ENCODE measurements at regions not wholly inside any gene's neighbourhood (a gene's known extent, or its start where the extent isn't known, plus 50 kb on each side); places are given as distances from the start of the nearest gene placed in this dataset.
"Not testable (repeated sequence)": the region's sequence is repeated elsewhere in the genome, so short reads cannot be mapped to it uniquely, and the experiment has no call there.

- peak; percentile 0 for DNase-seq (ENCODE audit: low spot score)
- no peak for FAIRE-seq
Measured at GRCh38 chrX:25810202-25810601, 327.9 kb upstream of the MAGEB18 start.

- DNase-seq (ENCODE audit: low spot score), result no peak
- no peak for FAIRE-seq
Measured at GRCh38 chrX:25819879-25820278, 318.3 kb upstream of the MAGEB18 start.

GRCh38 chrX:25851141-25851540 lies 287.0 kb upstream of the MAGEB18 start:
- FAIRE-seq, result no peak

GRCh38 chrX:25853002-25853479 lies 285.1 kb upstream of the MAGEB18 start:
- DNase-seq (ENCODE audit: low spot score) (no peak), FAIRE-seq (no peak)

More at GRCh38 chrX:25851141-25851540, 287.0 kb upstream of the MAGEB18 start:
- no peak for DNase-seq (ENCODE audit: low spot score)

GRCh38 chrX:25858273-25858880 lies 279.8 kb upstream of the MAGEB18 start:
- FAIRE-seq (no peak), DNase-seq (ENCODE audit: low spot score) (no peak)

- no peak for DNase-seq (ENCODE audit: low spot score)
- no peak for FAIRE-seq
Measured at GRCh38 chrX:25860322-25860721, 277.8 kb upstream of the MAGEB18 start.

- no peak for DNase-seq (ENCODE audit: low spot score)
- no peak for FAIRE-seq
Measured at GRCh38 chrX:25869761-25870160, 268.4 kb upstream of the MAGEB18 start.

GRCh38 chrX:25872786-25873185 lies 265.4 kb upstream of the MAGEB18 start:
- FAIRE-seq (no peak), DNase-seq (ENCODE audit: low spot score) (no peak)

GRCh38 chrX:25873196-25873595 lies 264.9 kb upstream of the MAGEB18 start:
- FAIRE-seq, result no peak
- DNase-seq (ENCODE audit: low spot score), result no peak

GRCh38 chrX:25878806-25879205 lies 259.3 kb upstream of the MAGEB18 start:
- FAIRE-seq (no peak), DNase-seq (ENCODE audit: low spot score) (no peak)

- FAIRE-seq; DNase-seq (ENCODE audit: low spot score): not testable (repeated sequence)
Measured at GRCh38 chrX:25882503-25882902, 255.6 kb upstream of the MAGEB18 start.

GRCh38 chrX:25897758-25898157 lies 240.4 kb upstream of the MAGEB18 start:
- DNase-seq (ENCODE audit: low spot score), result no peak
- FAIRE-seq, result no peak

- not testable (repeated sequence) for FAIRE-seq; DNase-seq (ENCODE audit: low spot score)
Measured at GRCh38 chrX:25905728-25906127, 232.4 kb upstream of the MAGEB18 start.

- FAIRE-seq (no peak), DNase-seq (ENCODE audit: low spot score) (no peak)
Measured at GRCh38 chrX:25925946-25926345, 212.2 kb upstream of the MAGEB18 start.

GRCh38 chrX:25928316-25928715 lies 209.8 kb upstream of the MAGEB18 start:
- FAIRE-seq, result no peak
- DNase-seq (ENCODE audit: low spot score), result no peak

- DNase-seq (ENCODE audit: low spot score), result no peak
- no peak for FAIRE-seq
Measured at GRCh38 chrX:25941087-25941486, 197.1 kb upstream of the MAGEB18 start.

GRCh38 chrX:25941559-25942250 lies 196.4 kb upstream of the MAGEB18 start:
- DNase-seq (ENCODE audit: low spot score) (no peak), FAIRE-seq (no peak)

- FAIRE-seq (no peak), DNase-seq (ENCODE audit: low spot score) (no peak)
Measured at GRCh38 chrX:25968920-25969319, 169.2 kb upstream of the MAGEB18 start.

- DNase-seq (ENCODE audit: low spot score) (no peak), FAIRE-seq (no peak)
Measured at GRCh38 chrX:25976683-25977310, 161.3 kb upstream of the MAGEB18 start.

- DNase-seq (ENCODE audit: low spot score) (no peak), FAIRE-seq (no peak)
Measured at GRCh38 chrX:25998687-25999086, 139.5 kb upstream of the MAGEB18 start.

- DNase-seq (ENCODE audit: low spot score) (no peak), FAIRE-seq (no peak)
Measured at GRCh38 chrX:26007462-26007861, 130.7 kb upstream of the MAGEB18 start.

- FAIRE-seq (no peak), DNase-seq (ENCODE audit: low spot score) (no peak)
Measured at GRCh38 chrX:26008042-26008441, 130.1 kb upstream of the MAGEB18 start.

- no peak for DNase-seq (ENCODE audit: low spot score)
- FAIRE-seq, result no peak
Measured at GRCh38 chrX:26008691-26009090, 129.5 kb upstream of the MAGEB18 start.
